ENCODE measurements at regions not wholly inside any gene's neighbourhood (a gene's known extent, or its start where the extent isn't known, plus 50 kb on each side); places are given as distances from the start of the nearest gene placed in this dataset.

GRCh38 chr11:112809429-112809828 is 151.8 kb upstream of the NCAM1 start (continued):
- TF ChIP-seq, protein P1, sequence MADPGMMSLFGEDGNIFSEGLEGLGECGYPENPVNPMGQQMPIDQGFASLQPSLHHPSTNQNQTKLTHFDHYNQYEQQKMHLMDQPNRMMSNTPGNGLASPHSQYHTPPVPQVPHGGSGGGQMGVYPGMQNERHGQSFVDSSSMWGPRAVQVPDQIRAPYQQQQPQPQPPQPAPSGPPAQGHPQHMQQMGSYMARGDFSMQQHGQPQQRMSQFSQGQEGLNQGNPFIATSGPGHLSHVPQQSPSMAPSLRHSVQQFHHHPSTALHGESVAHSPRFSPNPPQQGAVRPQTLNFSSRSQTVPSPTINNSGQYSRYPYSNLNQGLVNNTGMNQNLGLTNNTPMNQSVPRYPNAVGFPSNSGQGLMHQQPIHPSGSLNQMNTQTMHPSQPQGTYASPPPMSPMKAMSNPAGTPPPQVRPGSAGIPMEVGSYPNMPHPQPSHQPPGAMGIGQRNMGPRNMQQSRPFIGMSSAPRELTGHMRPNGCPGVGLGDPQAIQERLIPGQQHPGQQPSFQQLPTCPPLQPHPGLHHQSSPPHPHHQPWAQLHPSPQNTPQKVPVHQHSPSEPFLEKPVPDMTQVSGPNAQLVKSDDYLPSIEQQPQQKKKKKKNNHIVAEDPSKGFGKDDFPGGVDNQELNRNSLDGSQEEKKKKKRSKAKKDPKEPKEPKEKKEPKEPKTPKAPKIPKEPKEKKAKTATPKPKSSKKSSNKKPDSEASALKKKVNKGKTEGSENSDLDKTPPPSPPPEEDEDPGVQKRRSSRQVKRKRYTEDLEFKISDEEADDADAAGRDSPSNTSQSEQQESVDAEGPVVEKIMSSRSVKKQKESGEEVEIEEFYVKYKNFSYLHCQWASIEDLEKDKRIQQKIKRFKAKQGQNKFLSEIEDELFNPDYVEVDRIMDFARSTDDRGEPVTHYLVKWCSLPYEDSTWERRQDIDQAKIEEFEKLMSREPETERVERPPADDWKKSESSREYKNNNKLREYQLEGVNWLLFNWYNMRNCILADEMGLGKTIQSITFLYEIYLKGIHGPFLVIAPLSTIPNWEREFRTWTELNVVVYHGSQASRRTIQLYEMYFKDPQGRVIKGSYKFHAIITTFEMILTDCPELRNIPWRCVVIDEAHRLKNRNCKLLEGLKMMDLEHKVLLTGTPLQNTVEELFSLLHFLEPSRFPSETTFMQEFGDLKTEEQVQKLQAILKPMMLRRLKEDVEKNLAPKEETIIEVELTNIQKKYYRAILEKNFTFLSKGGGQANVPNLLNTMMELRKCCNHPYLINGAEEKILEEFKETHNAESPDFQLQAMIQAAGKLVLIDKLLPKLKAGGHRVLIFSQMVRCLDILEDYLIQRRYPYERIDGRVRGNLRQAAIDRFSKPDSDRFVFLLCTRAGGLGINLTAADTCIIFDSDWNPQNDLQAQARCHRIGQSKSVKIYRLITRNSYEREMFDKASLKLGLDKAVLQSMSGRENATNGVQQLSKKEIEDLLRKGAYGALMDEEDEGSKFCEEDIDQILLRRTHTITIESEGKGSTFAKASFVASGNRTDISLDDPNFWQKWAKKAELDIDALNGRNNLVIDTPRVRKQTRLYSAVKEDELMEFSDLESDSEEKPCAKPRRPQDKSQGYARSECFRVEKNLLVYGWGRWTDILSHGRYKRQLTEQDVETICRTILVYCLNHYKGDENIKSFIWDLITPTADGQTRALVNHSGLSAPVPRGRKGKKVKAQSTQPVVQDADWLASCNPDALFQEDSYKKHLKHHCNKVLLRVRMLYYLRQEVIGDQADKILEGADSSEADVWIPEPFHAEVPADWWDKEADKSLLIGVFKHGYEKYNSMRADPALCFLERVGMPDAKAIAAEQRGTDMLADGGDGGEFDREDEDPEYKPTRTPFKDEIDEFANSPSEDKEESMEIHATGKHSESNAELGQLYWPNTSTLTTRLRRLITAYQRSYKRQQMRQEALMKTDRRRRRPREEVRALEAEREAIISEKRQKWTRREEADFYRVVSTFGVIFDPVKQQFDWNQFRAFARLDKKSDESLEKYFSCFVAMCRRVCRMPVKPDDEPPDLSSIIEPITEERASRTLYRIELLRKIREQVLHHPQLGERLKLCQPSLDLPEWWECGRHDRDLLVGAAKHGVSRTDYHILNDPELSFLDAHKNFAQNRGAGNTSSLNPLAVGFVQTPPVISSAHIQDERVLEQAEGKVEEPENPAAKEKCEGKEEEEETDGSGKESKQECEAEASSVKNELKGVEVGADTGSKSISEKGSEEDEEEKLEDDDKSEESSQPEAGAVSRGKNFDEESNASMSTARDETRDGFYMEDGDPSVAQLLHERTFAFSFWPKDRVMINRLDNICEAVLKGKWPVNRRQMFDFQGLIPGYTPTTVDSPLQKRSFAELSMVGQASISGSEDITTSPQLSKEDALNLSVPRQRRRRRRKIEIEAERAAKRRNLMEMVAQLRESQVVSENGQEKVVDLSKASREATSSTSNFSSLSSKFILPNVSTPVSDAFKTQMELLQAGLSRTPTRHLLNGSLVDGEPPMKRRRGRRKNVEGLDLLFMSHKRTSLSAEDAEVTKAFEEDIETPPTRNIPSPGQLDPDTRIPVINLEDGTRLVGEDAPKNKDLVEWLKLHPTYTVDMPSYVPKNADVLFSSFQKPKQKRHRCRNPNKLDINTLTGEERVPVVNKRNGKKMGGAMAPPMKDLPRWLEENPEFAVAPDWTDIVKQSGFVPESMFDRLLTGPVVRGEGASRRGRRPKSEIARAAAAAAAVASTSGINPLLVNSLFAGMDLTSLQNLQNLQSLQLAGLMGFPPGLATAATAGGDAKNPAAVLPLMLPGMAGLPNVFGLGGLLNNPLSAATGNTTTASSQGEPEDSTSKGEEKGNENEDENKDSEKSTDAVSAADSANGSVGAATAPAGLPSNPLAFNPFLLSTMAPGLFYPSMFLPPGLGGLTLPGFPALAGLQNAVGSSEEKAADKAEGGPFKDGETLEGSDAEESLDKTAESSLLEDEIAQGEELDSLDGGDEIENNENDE (IDR thresholded peaks at IDR 0.05; ENCODE audit: insufficient replicate concordance, low read length), result no peak
- TF ChIP-seq ZNF274 (IDR thresholded peaks at IDR 0.05; ENCODE audit: borderline replicate concordance, extremely low read depth, low read length), result no peak
- no peak for TF ChIP-seq CTBP2 (IDR thresholded peaks at IDR 0.05; ENCODE audit: borderline replicate concordance, insufficient read depth, insufficient read length, low read length)
- no peak for TF ChIP-seq GABPA (IDR thresholded peaks at IDR 0.05; ENCODE audit: borderline replicate concordance, insufficient read depth, low read length)
- TF ChIP-seq TEAD4 (IDR thresholded peaks at IDR 0.05; ENCODE audit: low read depth, low read length), result no peak
- no peak for TF ChIP-seq BCL11A (IDR thresholded peaks at IDR 0.05; ENCODE audit: low read depth in 2 of 2, low read length in 2 of 2)
- TF ChIP-seq NANOG (IDR thresholded peaks at IDR 0.05; ENCODE audit: insufficient read depth, low read depth, low read length, poor library complexity, severe bottlenecking), result no peak
- TF ChIP-seq RFX5 (IDR thresholded peaks at IDR 0.05; ENCODE audit: borderline replicate concordance, low read depth, low read length), result no peak

Measured in H1 (cell line).